HepG2 (cell line): ENCODE measurements at regions not wholly inside any gene's neighbourhood (a gene's known extent, or its start where the extent isn't known, plus 50 kb on each side); places are given as distances from the start of the nearest gene placed in this dataset.

Experiments used
- ATAC-seq: fragments of 200-7000 bp; cut with Tn5 transposase; 3 replicates; pipeline ENCODE4 v1.9.1; 2020; ENCODE audit warnings: mild to moderate bottlenecking, moderate library complexity
- BruUV-seq: library from RNA; stranded (reverse); fragments of 400-500 nt; replicated peaks from 2 replicates; lab custom pipeline; 2021; lab: Mats Ljungman, UMichigan
- CTCF ChIA-PET: fragments of 300-600 bp; formaldehyde crosslinking; extraction: SDS; loops from one replicate; lab custom pipeline; 2021; ENCODE audit warnings: low total read pairs, inconsistent platforms, low intra/inter-chr PET ratio; lab: Yijun Ruan, JAX
- POLR2A ChIA-PET: fragments of 350-600 bp; sonication (Branson Sonifier 250); formaldehyde crosslinking; loops from one replicate; lab custom pipeline; 2020; ENCODE audit warnings: antibody characterized with exemption, inconsistent platforms; lab: Yijun Ruan, JAX
- DNase-seq: peaks from one replicate; pipeline ENCODE4 v3.0.0-alpha.2; 2015; ENCODE audit warnings: low spot score
- FAIRE-seq: peaks from 3 replicates; lab custom pipeline; 2011; peaks lifted over from hg19 to GRCh38; lab: Jason Lieb, UNC
- H2AFZ ChIP-seq: one replicate; pipeline ENCODE4 v1.6.1; 2011; ENCODE audit warnings: low read length, inconsistent platforms
- H3K27ac ChIP-seq: fragments of 300-600 bp; 3 replicates; pipeline ENCODE4 v1.8.0; 2011; ENCODE audit warnings: mixed run types, mild to moderate bottlenecking, mixed read lengths, low read length, inconsistent platforms; ENCODE audit not compliant: insufficient read depth; ENCODE audit errors: extremely low read length
- H3K27me3 ChIP-seq, 2 experiments: fragments of 200-600 bp in 1 of 2; 2 replicates in 1 of 2; 3 replicates in 1 of 2; pipeline versions ENCODE4 v1.6.0 to v1.8.0; 2011; ENCODE audit warnings: low read length in 2 of 2, mild to moderate bottlenecking in 2 of 2, moderate library complexity in 2 of 2, inconsistent platforms in 1 of 2; ENCODE audit not compliant: insufficient read depth in 2 of 2, control insufficient read depth in 1 of 2
- H3K36me3 ChIP-seq, 2 experiments: fragments of 200-600 bp in 1 of 2; replicated peaks in 1 of 2; 2 replicates in 1 of 2; 3 replicates in 1 of 2; pipeline versions ENCODE4 v1.5.1 to v1.8.0; 2011; ENCODE audit warnings: low read length in 2 of 2, inconsistent platforms in 1 of 2; ENCODE audit not compliant: insufficient read depth in 2 of 2, control insufficient read depth in 1 of 2
- H3K4me1 ChIP-seq: 2 replicates; pipeline ENCODE4 v1.5.1; 2012; ENCODE audit warnings: low read length, inconsistent platforms; ENCODE audit not compliant: insufficient read depth
- H3K4me2 ChIP-seq: 2 replicates; pipeline ENCODE4 v1.6.0; 2011; ENCODE audit warnings: low read depth, low read length, inconsistent platforms
- H3K4me3 ChIP-seq, 3 experiments: fragments of 200-600 bp in 1 of 3; sonication (generic), shearing (Covaris generic) in 1 of 3; replicated peaks in 1 of 3; 2 replicates each; pipeline ENCODE4 v1.5.1; 2011 to 2016; ENCODE audit warnings: low read length in 3 of 3, inconsistent platforms in 2 of 3, low read depth in 2 of 3, mild to moderate bottlenecking in 2 of 3, control low read depth in 1 of 3, mixed read lengths in 1 of 3; ENCODE audit not compliant: insufficient read depth in 1 of 3
- H3K79me2 ChIP-seq: one replicate; pipeline ENCODE4 v1.6.1; 2011; ENCODE audit warnings: low read length, inconsistent platforms; ENCODE audit not compliant: insufficient read depth
- H3K9ac ChIP-seq: 2 replicates; pipeline ENCODE4 v1.6.0; 2011; ENCODE audit warnings: mild to moderate bottlenecking, low read depth, low read length, inconsistent platforms; ENCODE audit not compliant: insufficient read depth
- H3K9me3 ChIP-seq: 2 replicates; pipeline ENCODE4 v1.5.1; 2012; ENCODE audit warnings: mild to moderate bottlenecking, low read length
- H4K20me1 ChIP-seq: 2 replicates; pipeline ENCODE4 v1.6.0; 2011; ENCODE audit warnings: inconsistent platforms, mild to moderate bottlenecking, low read length, moderate library complexity; ENCODE audit not compliant: insufficient read depth
- CEBPG ChIP-seq: IDR thresholded peaks from 2 replicates; pipeline ENCODE4 v1.6.1; 2016
- CENPBD1 ChIP-seq: sonication (generic); formaldehyde crosslinking; IDR thresholded peaks from 2 replicates; pipeline ENCODE4 v1.8.0; 2022; ENCODE audit warnings: missing genetic modification reagents, low read depth, mild to moderate bottlenecking, borderline replicate concordance
- ETS1 ChIP-seq: sonication (generic); formaldehyde crosslinking; IDR thresholded peaks from 2 replicates; pipeline ENCODE4 v1.4.0; 2020; ENCODE audit warnings: missing genetic modification reagents
- GMEB1 ChIP-seq: sonication (generic); formaldehyde crosslinking; IDR thresholded peaks from 2 replicates; pipeline ENCODE4 v1.5.1; 2020; ENCODE audit warnings: missing genetic modification reagents, mild to moderate bottlenecking, borderline replicate concordance
- KLF12 ChIP-seq: sonication (generic); formaldehyde crosslinking; IDR thresholded peaks from 2 replicates; pipeline ENCODE4 v1.4.0; 2020; ENCODE audit warnings: missing genetic modification reagents, borderline replicate concordance
- KLF9 ChIP-seq: IDR thresholded peaks from 2 replicates; pipeline ENCODE4 v1.6.1; 2016; ENCODE audit warnings: low read depth
- NCOA5 ChIP-seq: sonication (generic); formaldehyde crosslinking; IDR thresholded peaks from 2 replicates; pipeline ENCODE4 v1.4.0; 2020; ENCODE audit warnings: missing genetic modification reagents
- PAF1 ChIP-seq: IDR thresholded peaks from 2 replicates; pipeline ENCODE4 v1.6.1; 2016; ENCODE audit warnings: missing genetic modification reagents, missing compliant biosample characterization
- PAXIP1 ChIP-seq: sonication (generic); formaldehyde crosslinking; conservative IDR thresholded peaks from 2 replicates; pipeline ENCODE4 v1.4.0; 2020; ENCODE audit warnings: mild to moderate bottlenecking, missing genetic modification reagents, moderate library complexity
- POGZ ChIP-seq: sonication (generic); formaldehyde crosslinking; IDR thresholded peaks from 2 replicates; pipeline ENCODE4 v1.4.0; 2020; ENCODE audit warnings: mild to moderate bottlenecking, missing genetic modification reagents
- RXRA ChIP-seq: sonication (generic); formaldehyde crosslinking; IDR thresholded peaks from 2 replicates; pipeline ENCODE4 v1.5.1; 2020; ENCODE audit warnings: missing genetic modification reagents
- ZFP1 ChIP-seq: IDR thresholded peaks from 2 replicates; pipeline ENCODE4 v1.6.1; 2016
- ZNF335 ChIP-seq: sonication (generic); formaldehyde crosslinking; IDR thresholded peaks from 2 replicates; pipeline ENCODE4 v1.4.0; 2020; ENCODE audit warnings: missing genetic modification reagents
- WGBS: methylation state at CpG from one replicate; pipeline ENCODE4 v1.1.6; 2017; ENCODE audit warnings: low lambda C conversion rate; 5-methylcytosine and 5-hydroxymethylcytosine counted together
- in situ Hi-C: cut with HindIII; loops from 2 replicates; pipeline ENCODE4 v1.10.0; 2017; ENCODE audit warnings: low pct_unique_long_range_greater_than_20kb; ENCODE audit not compliant: extremely low pct_ligation_motif_present
- intact Hi-C: fragments of 100-400 bp; cut with micrococcal nuclease; formaldehyde crosslinking; loops from one replicate; pipeline ENCODE4 v1.10.0; 2022; ENCODE audit not compliant: unreplicated experiment

GRCh38 chr3:153357436-153357835 lies 195.4 kb downstream of the RAP2B start:
- H3K9ac ChIP-seq, result no peak overlapping the region
- CTCF ChIA-PET, result no interaction called here

More at GRCh38 chr3:153357436-153357835, 195.4 kb downstream of the RAP2B start:
- DNase-seq, result no peak
- Histone ChIP-seq H4K20me1 (no peaks in the 10 kb centered on the region), H2AFZ (no peak overlapping the region), H3K79me2 (no peaks in the 10 kb centered on the region), H3K27ac (no peak overlapping the region), H3K36me3 (no peaks in the 10 kb centered on the region), H3K9me3 (no peaks in the 10 kb centered on the region), H3K4me1 (no peaks in the 10 kb centered on the region), H3K27me3 (no peaks in the 10 kb centered on the region), H3K4me2 (no peak overlapping the region), H3K4me3 (no peak overlapping the region)
- WGBS, result 58% methylated on average over 2 of the region's 2 CpGs
- TF ChIP-seq GMEB1 (CRISPR knock-in tag), result no peak
- no peak for TF ChIP-seq PAF1 (CRISPR knock-in tag)
- TF ChIP-seq KLF12, result no peak
- no peak for TF ChIP-seq CEBPG
- no peak for TF ChIP-seq CENPBD1
- no peak for TF ChIP-seq ZNF335
- TF ChIP-seq KLF9, result no peak
- TF ChIP-seq PAXIP1, result no peak
- no peak for TF ChIP-seq NCOA5 (CRISPR knock-in tag)
- TF ChIP-seq ZFP1, result no peak
- TF ChIP-seq ETS1 (CRISPR knock-in tag), result no peak
- no peak for TF ChIP-seq RXRA (CRISPR knock-in tag)
- TF ChIP-seq POGZ (CRISPR knock-in tag), result no peak
- BruUV-seq, result no TSS peak
- POLR2A ChIA-PET, result no interaction called here
- intact Hi-C loops, result no loop called here
- in situ Hi-C loops, result no loop called here
- ATAC-seq, result no peak
- FAIRE-seq, result no peak
